CD4-positive, alpha-beta T cell treated with Interleukin-6 at 100 ng/mL for 8 hours (primary cell): ENCODE measurements at regions not wholly inside any gene's neighbourhood (a gene's known extent, or its start where the extent isn't known, plus 50 kb on each side); places are given as distances from the start of the nearest gene placed in this dataset.

Experiments
- DNase-seq: peaks from one replicate; pipeline ENCODE4 v3.0.0-alpha.2; 2020; ENCODE audit warnings: mixed read lengths, low spot score

- peak; percentile 66 for DNase-seq
Measured at GRCh38 chrX:42946544-42947194, 168.7 kb upstream of the PPP1R2C start.

GRCh38 chrX:42948723-42949657 lies 171.0 kb upstream of the PPP1R2C start:
- peak; percentile 62 for DNase-seq

GRCh38 chrX:42951747-42952146 lies 173.8 kb upstream of the PPP1R2C start:
- DNase-seq: no peak

- no peak for DNase-seq
Measured at GRCh38 chrX:42952621-42953020, 174.7 kb upstream of the PPP1R2C start.

- DNase-seq: no peak
Measured at GRCh38 chrX:42954880-42955279, 176.9 kb upstream of the PPP1R2C start.

- DNase-seq: no peak
Measured at GRCh38 chrX:42955349-42955748, 177.4 kb upstream of the PPP1R2C start.

GRCh38 chrX:42967681-42968300 lies 189.8 kb upstream of the PPP1R2C start:
- DNase-seq: no peak

- no peak for DNase-seq
Measured at GRCh38 chrX:42973321-42973720, 195.4 kb upstream of the PPP1R2C start.

- DNase-seq: no peak
Measured at GRCh38 chrX:42975906-42976305, 197.9 kb upstream of the PPP1R2C start.

- DNase-seq: no peak
Measured at GRCh38 chrX:42976746-42977366, 198.9 kb upstream of the PPP1R2C start.

GRCh38 chrX:42978655-42979379 lies 200.9 kb upstream of the PPP1R2C start:
- no peak for DNase-seq

- no peak for DNase-seq
Measured at GRCh38 chrX:42988700-42989099, 210.7 kb upstream of the PPP1R2C start.

GRCh38 chrX:42992199-42992943 lies 214.4 kb upstream of the PPP1R2C start:
- DNase-seq: no peak

GRCh38 chrX:42996861-42997260 lies 218.9 kb upstream of the PPP1R2C start:
- DNase-seq: no peak

GRCh38 chrX:43000121-43000520 lies 222.2 kb upstream of the PPP1R2C start:
- no peak for DNase-seq

- no peak for DNase-seq
Measured at GRCh38 chrX:43002526-43003203, 224.7 kb upstream of the PPP1R2C start.

GRCh38 chrX:43003204-43003565 lies 225.2 kb upstream of the PPP1R2C start:
- no peak for DNase-seq

- no peak for DNase-seq
Measured at GRCh38 chrX:43003939-43004338, 226.0 kb upstream of the PPP1R2C start.

- DNase-seq: no peak
Measured at GRCh38 chrX:43005561-43005960, 227.6 kb upstream of the PPP1R2C start.

GRCh38 chrX:43008356-43008755 lies 230.4 kb upstream of the PPP1R2C start:
- no peak for DNase-seq

GRCh38 chrX:43016021-43016420 lies 238.1 kb upstream of the PPP1R2C start:
- DNase-seq: no peak
